Gastrocnemius medialis (tissue), 4 donors: ENCODE measurements at regions not wholly inside any gene's neighbourhood (a gene's known extent, or its start where the extent isn't known, plus 50 kb on each side); places are given as distances from the start of the nearest gene placed in this dataset.

Source experiments
- ATAC-seq, 2 donors: fragments of 150-250 bp; one replicate each; pipeline ENCODE4 v1.9.1; 2016
- DNase-seq, 2 donors: peaks; one replicate each; pipeline ENCODE4 v3.0.0-alpha.2; 2019
- H3K27ac ChIP-seq, 4 donors: fragments of 200-600 bp; sonication (generic); 1 replicate in 1 of 4; 2 replicates in 3 of 4; pipeline ENCODE4 v1.5.1; 2016 to 2018; ENCODE audit warnings: mild to moderate bottlenecking in 2 of 4, moderate library complexity in 1 of 4
- H3K27me3 ChIP-seq, 3 donors: fragments of 200-600 bp; sonication (generic) in 2 of 3; 1 replicate in 1 of 3; 2 replicates in 2 of 3; pipeline versions ENCODE4 v1.5.1 to v1.6.0; 2016 to 2019; ENCODE audit warnings: mild to moderate bottlenecking in 1 of 3, moderate library complexity in 1 of 3
- H3K36me3 ChIP-seq, 2 donors: fragments of 200-600 bp; sonication (generic) in 1 of 2; one replicate each; pipeline ENCODE4 v1.5.1; 2017 to 2018
- H3K4me1 ChIP-seq, 2 donors: fragments of 200-600 bp; sonication (generic) in 1 of 2; one replicate each; pipeline ENCODE4 v1.5.1; 2016 to 2017; ENCODE audit warnings: mild to moderate bottlenecking in 2 of 2
- H3K4me3 ChIP-seq, 4 donors: fragments of 200-600 bp; sonication (generic) in 3 of 4; 1 replicate in 1 of 4; 2 replicates in 3 of 4; pipeline ENCODE4 v1.5.1; 2016 to 2019; ENCODE audit warnings: mild to moderate bottlenecking in 2 of 4
- H3K9me3 ChIP-seq, 3 donors: fragments of 200-600 bp; sonication (generic) in 2 of 3; 1 replicate in 1 of 3; 2 replicates in 2 of 3; pipeline ENCODE4 v1.5.1; 2016 to 2019
- POLR2A ChIP-seq, 2 donors: fragments of 450-650 bp; IDR thresholded peaks; one replicate each; pipeline ENCODE4 v1.6.1; 2017; ENCODE audit warnings: antibody characterized with exemption in 2 of 2, mild to moderate bottlenecking in 2 of 2, moderate library complexity in 2 of 2
- in situ Hi-C, 4 donors: fragments of 200-750 bp; cut with MboI; loops; one replicate each; pipeline versions ENCODE4 v1.15.0 to v1.8.0; 2017; ENCODE audit warnings: low sequenced_read_pairs in 4 of 4
- intact Hi-C: fragments of 100-400 bp; cut with DNase I; formaldehyde crosslinking; loops from one replicate; pipeline ENCODE4 v1.15.1; 2023; ENCODE audit warnings: low total_unique reads
- TF ChIP-seq, protein P1 (sequence below), 5 experiments: fragments of 450-650 bp in 3 of 5; fragments of 200-600 bp in 2 of 5; sonication (generic) in 2 of 5; IDR thresholded peaks in 4 of 5; conservative IDR thresholded peaks in 1 of 5; 1 replicate in 4 of 5; 2 replicates in 1 of 5; pipeline ENCODE4 v1.5.1; 2016 to 2019; ENCODE audit warnings: antibody characterized with exemption in 5 of 5, mild to moderate bottlenecking in 3 of 5, moderate library complexity in 3 of 5

DNA sequence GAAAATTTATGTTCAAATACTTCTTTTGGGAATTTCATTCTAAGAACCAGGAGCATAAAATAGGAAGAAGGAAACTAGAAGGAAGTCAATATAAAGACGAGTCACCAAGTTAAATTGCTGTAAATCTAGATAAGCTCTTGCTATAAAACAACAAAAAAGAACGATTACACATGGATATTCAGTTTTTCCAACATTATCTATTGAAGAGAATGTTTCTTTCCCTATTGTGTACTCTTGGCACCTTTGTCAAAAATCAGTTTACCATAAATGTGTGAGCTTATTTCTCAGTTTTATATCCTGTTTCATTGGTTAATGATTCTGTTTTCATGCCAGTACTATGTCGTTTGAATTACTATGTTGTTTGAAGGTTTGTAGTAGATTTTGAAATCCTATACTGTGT, 536.3 kb upstream of the MKI67 start:
- DNase-seq = no peak
- ATAC-seq = no peak
- H3K36me3 ChIP-seq = no peaks in the 10 kb centered on the region
- in situ Hi-C loops = no loop called here
- intact Hi-C loops = no loop called here
- no peak for TF ChIP-seq POLR2A (IDR thresholded peaks at IDR 0.05)
- TF ChIP-seq, protein P1, sequence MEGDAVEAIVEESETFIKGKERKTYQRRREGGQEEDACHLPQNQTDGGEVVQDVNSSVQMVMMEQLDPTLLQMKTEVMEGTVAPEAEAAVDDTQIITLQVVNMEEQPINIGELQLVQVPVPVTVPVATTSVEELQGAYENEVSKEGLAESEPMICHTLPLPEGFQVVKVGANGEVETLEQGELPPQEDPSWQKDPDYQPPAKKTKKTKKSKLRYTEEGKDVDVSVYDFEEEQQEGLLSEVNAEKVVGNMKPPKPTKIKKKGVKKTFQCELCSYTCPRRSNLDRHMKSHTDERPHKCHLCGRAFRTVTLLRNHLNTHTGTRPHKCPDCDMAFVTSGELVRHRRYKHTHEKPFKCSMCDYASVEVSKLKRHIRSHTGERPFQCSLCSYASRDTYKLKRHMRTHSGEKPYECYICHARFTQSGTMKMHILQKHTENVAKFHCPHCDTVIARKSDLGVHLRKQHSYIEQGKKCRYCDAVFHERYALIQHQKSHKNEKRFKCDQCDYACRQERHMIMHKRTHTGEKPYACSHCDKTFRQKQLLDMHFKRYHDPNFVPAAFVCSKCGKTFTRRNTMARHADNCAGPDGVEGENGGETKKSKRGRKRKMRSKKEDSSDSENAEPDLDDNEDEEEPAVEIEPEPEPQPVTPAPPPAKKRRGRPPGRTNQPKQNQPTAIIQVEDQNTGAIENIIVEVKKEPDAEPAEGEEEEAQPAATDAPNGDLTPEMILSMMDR (IDR thresholded peaks at IDR 0.05 in 4 of 5, conservative IDR thresholded peaks at IDR 0.05 in 1 of 5) = no peak
- no peaks in the 10 kb centered on the region for H3K9me3 ChIP-seq
- H3K4me1 ChIP-seq = no peaks in the 10 kb centered on the region
- H3K27ac ChIP-seq = no peak overlapping the region
- H3K4me3 ChIP-seq = no peak overlapping the region
- no peaks in the 10 kb centered on the region for H3K27me3 ChIP-seq

DNA sequence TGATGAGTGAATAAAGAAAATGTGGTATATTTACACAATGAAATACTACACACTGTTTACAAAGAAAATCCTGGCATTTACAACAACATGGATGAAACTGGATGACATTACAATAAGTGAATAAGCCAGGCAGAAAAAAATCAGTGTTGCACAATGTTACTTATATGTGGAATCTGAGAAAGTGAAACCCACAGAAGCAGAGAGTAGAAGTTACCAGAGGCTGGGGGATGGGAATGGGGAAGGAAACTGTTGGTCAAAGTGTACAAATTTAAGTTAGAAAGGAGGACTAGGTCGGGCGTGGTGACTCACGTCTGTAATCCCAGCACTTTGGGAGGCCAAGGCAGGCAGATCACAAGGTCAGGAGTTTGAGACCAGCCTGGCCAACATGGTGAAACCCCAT, 538.5 kb upstream of the MKI67 start:
- H3K9me3 ChIP-seq = no peaks in the 10 kb centered on the region
- TF ChIP-seq, protein P1 (IDR thresholded peaks at IDR 0.05 in 4 of 5, conservative IDR thresholded peaks at IDR 0.05 in 1 of 5) = no peak
- TF ChIP-seq POLR2A (IDR thresholded peaks at IDR 0.05) = no peak
- DNase-seq (no peak), ATAC-seq (no peak)
- no peaks in the 10 kb centered on the region for H3K27me3 ChIP-seq
- H3K4me1 ChIP-seq = no peaks in the 10 kb centered on the region
- intact Hi-C loops = no loop called here
- H3K4me3 ChIP-seq = no peak overlapping the region
- H3K27ac ChIP-seq = no peak overlapping the region
- no peaks in the 10 kb centered on the region for H3K36me3 ChIP-seq
- in situ Hi-C loops = no loop called here

DNA sequence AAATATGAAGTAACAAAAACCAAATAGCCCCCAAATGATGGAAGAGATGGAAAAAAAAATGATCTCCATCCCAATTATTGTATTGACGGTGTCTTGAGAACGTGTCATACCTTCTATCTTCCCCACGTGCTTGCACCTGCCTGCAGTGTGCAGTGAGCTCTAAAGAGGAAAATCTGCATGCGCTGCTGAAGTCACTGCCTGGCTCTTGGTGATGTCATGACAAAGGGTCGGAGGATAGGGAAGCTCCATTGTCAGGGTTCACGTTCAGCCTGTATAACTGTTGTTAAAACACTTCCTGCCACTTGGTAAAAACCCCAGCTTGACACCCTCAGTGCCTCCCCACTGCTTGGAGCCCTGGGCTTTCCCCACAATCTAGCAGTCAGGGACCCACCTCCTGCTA, 549.2 kb upstream of the MKI67 start:
- intact Hi-C loops (no loop called here), in situ Hi-C loops (no loop called here)

DNA sequence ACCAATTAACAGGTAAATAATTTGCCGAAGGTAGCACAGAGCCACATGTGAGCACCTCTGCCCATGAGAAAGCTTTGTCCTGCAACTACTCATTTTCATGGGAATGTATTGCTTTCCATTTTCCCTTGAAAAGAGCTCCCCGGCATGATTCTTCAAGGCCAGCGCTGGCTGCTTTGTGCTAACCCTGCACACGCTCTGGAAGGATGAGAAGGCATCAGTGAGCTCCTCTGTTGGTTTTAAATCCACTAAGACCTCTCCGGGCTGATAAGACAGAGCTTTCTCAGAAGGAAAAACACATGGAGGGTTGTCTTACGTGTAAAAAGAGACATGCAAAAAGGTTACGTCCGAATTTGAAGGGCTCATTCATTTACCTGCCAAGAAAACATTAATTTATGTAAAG, 553.9 kb upstream of the MKI67 start:
- intact Hi-C loops = no loop called here
- Histone ChIP-seq H3K36me3 (no peaks in the 10 kb centered on the region), H3K27me3 (peaks cover 0 to 2% (median 0%) of the 10 kb centered on the region in 3 donors), H3K4me1 (no peaks in the 10 kb centered on the region), H3K27ac (no peak overlapping the region), H3K9me3 (no peaks in the 10 kb centered on the region), H3K4me3 (no peak overlapping the region)
- ATAC-seq (no peak), DNase-seq (no peak)
- in situ Hi-C loops = no loop called here
- TF ChIP-seq POLR2A (IDR thresholded peaks at IDR 0.05) = no peak
- TF ChIP-seq, protein P1 (IDR thresholded peaks at IDR 0.05 in 4 of 5, conservative IDR thresholded peaks at IDR 0.05 in 1 of 5) = no peak

More for the DNA sequence above, 549.2 kb upstream of the MKI67 start:
- DNase-seq (no peak), ATAC-seq (no peak)
- Histone ChIP-seq H3K36me3 (no peaks in the 10 kb centered on the region), H3K4me3 (no peak overlapping the region), H3K27me3 (peaks cover 0 to 2% (median 0%) of the 10 kb centered on the region in 3 donors), H3K4me1 (no peaks in the 10 kb centered on the region), H3K27ac (no peak overlapping the region), H3K9me3 (no peaks in the 10 kb centered on the region)
- no peak for TF ChIP-seq POLR2A (IDR thresholded peaks at IDR 0.05)
- TF ChIP-seq, protein P1 (IDR thresholded peaks at IDR 0.05 in 4 of 5, conservative IDR thresholded peaks at IDR 0.05 in 1 of 5) = no peak

DNA sequence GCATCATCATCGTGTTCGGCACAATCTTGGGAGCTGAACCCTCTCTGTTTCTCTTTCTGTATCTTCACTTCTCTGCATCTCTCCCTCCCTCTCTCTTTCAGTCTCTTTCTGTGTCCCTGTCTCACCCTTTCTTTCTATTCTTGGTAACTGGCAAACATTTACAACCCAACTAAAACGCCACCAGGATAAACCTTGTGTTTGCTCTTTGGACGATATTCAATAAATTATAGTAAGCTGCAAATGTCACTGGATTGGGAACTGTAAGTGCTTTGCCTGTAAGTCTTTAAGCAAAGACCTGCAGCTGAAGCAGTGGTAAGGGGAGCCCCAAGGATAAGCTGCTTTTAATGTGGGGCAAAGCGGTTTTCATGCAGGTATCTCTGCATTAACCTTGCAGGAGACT, 558.0 kb upstream of the MKI67 start:
- in situ Hi-C loops = no loop called here
- ATAC-seq = no peak
- DNase-seq = no peak

More for the DNA sequence above, 558.0 kb upstream of the MKI67 start:
- H3K4me3 ChIP-seq = no peak overlapping the region
- H3K4me1 ChIP-seq = no peaks in the 10 kb centered on the region
- H3K9me3 ChIP-seq = no peaks in the 10 kb centered on the region
- H3K27ac ChIP-seq = no peak overlapping the region
- no peaks in the 10 kb centered on the region for H3K27me3 ChIP-seq
- intact Hi-C loops = no loop called here
- no peak for TF ChIP-seq POLR2A (IDR thresholded peaks at IDR 0.05)
- TF ChIP-seq, protein P1 (IDR thresholded peaks at IDR 0.05 in 4 of 5, conservative IDR thresholded peaks at IDR 0.05 in 1 of 5) = no peak
- no peaks in the 10 kb centered on the region for H3K36me3 ChIP-seq
